Gastrocnemius medialis (tissue), 4 donors: ENCODE measurements at regions not wholly inside any gene's neighbourhood (a gene's known extent, or its start where the extent isn't known, plus 50 kb on each side); places are given as distances from the start of the nearest gene placed in this dataset.

Source experiments
- ATAC-seq, 2 donors: fragments of 150-250 bp; one replicate each; pipeline ENCODE4 v1.9.1; 2016
- DNase-seq, 2 donors: peaks; one replicate each; pipeline ENCODE4 v3.0.0-alpha.2; 2019
- H3K27ac ChIP-seq, 4 donors: fragments of 200-600 bp; sonication (generic); 1 replicate in 1 of 4; 2 replicates in 3 of 4; pipeline ENCODE4 v1.5.1; 2016 to 2018; ENCODE audit warnings: mild to moderate bottlenecking in 2 of 4, moderate library complexity in 1 of 4
- H3K27me3 ChIP-seq, 3 donors: fragments of 200-600 bp; sonication (generic) in 2 of 3; 1 replicate in 1 of 3; 2 replicates in 2 of 3; pipeline versions ENCODE4 v1.5.1 to v1.6.0; 2016 to 2019; ENCODE audit warnings: mild to moderate bottlenecking in 1 of 3, moderate library complexity in 1 of 3
- H3K36me3 ChIP-seq, 2 donors: fragments of 200-600 bp; sonication (generic) in 1 of 2; one replicate each; pipeline ENCODE4 v1.5.1; 2017 to 2018
- H3K4me1 ChIP-seq, 2 donors: fragments of 200-600 bp; sonication (generic) in 1 of 2; one replicate each; pipeline ENCODE4 v1.5.1; 2016 to 2017; ENCODE audit warnings: mild to moderate bottlenecking in 2 of 2
- H3K4me3 ChIP-seq, 4 donors: fragments of 200-600 bp; sonication (generic) in 3 of 4; 1 replicate in 1 of 4; 2 replicates in 3 of 4; pipeline ENCODE4 v1.5.1; 2016 to 2019; ENCODE audit warnings: mild to moderate bottlenecking in 2 of 4
- H3K9me3 ChIP-seq, 3 donors: fragments of 200-600 bp; sonication (generic) in 2 of 3; 1 replicate in 1 of 3; 2 replicates in 2 of 3; pipeline ENCODE4 v1.5.1; 2016 to 2019
- POLR2A ChIP-seq, 2 donors: fragments of 450-650 bp; IDR thresholded peaks; one replicate each; pipeline ENCODE4 v1.6.1; 2017; ENCODE audit warnings: antibody characterized with exemption in 2 of 2, mild to moderate bottlenecking in 2 of 2, moderate library complexity in 2 of 2
- in situ Hi-C, 4 donors: fragments of 200-750 bp; cut with MboI; loops; one replicate each; pipeline versions ENCODE4 v1.15.0 to v1.8.0; 2017; ENCODE audit warnings: low sequenced_read_pairs in 4 of 4
- intact Hi-C: fragments of 100-400 bp; cut with DNase I; formaldehyde crosslinking; loops from one replicate; pipeline ENCODE4 v1.15.1; 2023; ENCODE audit warnings: low total_unique reads
- TF ChIP-seq, protein P1 (sequence below), 5 experiments: fragments of 450-650 bp in 3 of 5; fragments of 200-600 bp in 2 of 5; sonication (generic) in 2 of 5; IDR thresholded peaks in 4 of 5; conservative IDR thresholded peaks in 1 of 5; 1 replicate in 4 of 5; 2 replicates in 1 of 5; pipeline ENCODE4 v1.5.1; 2016 to 2019; ENCODE audit warnings: antibody characterized with exemption in 5 of 5, mild to moderate bottlenecking in 3 of 5, moderate library complexity in 3 of 5

DNA sequence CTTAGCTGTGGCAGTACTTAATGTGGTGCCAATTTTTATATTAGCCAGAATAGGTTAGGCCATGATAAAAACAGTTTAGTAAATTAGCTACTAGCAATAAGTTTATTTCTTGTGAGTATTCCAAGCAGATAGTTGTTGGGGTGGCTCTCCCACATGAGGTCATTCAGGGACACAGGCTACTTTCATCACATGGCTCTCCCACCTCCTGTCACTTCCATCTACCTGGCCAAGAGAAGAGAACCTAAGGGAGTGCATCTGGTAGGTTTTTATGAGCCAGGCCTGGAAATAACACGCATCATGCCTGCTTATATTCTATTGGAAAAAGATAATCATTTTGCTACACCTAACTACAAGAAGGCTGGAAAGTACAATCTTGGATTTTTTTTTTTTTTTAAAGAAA lies 161.4 kb upstream of the CCNH start:
- H3K4me1 ChIP-seq, result no peaks in the 10 kb centered on the region
- no peak overlapping the region for H3K27ac ChIP-seq
- no peaks in the 10 kb centered on the region for H3K9me3 ChIP-seq
- no peaks in the 10 kb centered on the region for H3K27me3 ChIP-seq
- TF ChIP-seq, protein P1, sequence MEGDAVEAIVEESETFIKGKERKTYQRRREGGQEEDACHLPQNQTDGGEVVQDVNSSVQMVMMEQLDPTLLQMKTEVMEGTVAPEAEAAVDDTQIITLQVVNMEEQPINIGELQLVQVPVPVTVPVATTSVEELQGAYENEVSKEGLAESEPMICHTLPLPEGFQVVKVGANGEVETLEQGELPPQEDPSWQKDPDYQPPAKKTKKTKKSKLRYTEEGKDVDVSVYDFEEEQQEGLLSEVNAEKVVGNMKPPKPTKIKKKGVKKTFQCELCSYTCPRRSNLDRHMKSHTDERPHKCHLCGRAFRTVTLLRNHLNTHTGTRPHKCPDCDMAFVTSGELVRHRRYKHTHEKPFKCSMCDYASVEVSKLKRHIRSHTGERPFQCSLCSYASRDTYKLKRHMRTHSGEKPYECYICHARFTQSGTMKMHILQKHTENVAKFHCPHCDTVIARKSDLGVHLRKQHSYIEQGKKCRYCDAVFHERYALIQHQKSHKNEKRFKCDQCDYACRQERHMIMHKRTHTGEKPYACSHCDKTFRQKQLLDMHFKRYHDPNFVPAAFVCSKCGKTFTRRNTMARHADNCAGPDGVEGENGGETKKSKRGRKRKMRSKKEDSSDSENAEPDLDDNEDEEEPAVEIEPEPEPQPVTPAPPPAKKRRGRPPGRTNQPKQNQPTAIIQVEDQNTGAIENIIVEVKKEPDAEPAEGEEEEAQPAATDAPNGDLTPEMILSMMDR (IDR thresholded peaks at IDR 0.05 in 4 of 5, conservative IDR thresholded peaks at IDR 0.05 in 1 of 5), result no peak
- no peak for TF ChIP-seq POLR2A (IDR thresholded peaks at IDR 0.05)
- DNase-seq (no peak), ATAC-seq (no peak)
- H3K36me3 ChIP-seq, result no peaks in the 10 kb centered on the region
- intact Hi-C loops (no loop called here), in situ Hi-C loops (no loop called here)
- H3K4me3 ChIP-seq, result no peak overlapping the region

DNA sequence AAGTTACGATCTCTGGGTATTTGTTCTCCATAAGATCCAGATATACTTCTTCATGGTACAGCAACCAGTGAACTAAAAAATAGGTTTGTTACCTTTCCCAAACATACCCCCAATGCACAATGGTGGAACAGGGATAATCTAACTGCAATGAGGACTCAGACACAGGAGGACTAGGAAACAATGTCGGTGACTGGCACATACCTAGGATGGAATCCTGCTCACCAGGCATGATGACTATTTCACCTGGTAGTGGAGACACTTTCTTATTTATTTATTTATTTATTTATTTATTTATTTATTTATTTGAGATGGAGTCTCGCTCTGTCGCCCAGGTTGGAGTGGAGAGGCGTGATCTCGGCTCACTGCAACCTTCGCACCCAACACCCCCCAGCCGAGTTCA lies 159.9 kb upstream of the CCNH start:
- Histone ChIP-seq H3K9me3 (no peaks in the 10 kb centered on the region), H3K36me3 (no peaks in the 10 kb centered on the region), H3K4me1 (no peaks in the 10 kb centered on the region), H3K4me3 (no peak overlapping the region), H3K27ac (no peak overlapping the region), H3K27me3 (no peaks in the 10 kb centered on the region)
- in situ Hi-C loops, result no loop called here
- intact Hi-C loops, result no loop called here
- DNase-seq, result no peak
- TF ChIP-seq, protein P1 (IDR thresholded peaks at IDR 0.05 in 4 of 5, conservative IDR thresholded peaks at IDR 0.05 in 1 of 5), result no peak
- TF ChIP-seq POLR2A (IDR thresholded peaks at IDR 0.05), result no peak
- no peak for ATAC-seq

DNA sequence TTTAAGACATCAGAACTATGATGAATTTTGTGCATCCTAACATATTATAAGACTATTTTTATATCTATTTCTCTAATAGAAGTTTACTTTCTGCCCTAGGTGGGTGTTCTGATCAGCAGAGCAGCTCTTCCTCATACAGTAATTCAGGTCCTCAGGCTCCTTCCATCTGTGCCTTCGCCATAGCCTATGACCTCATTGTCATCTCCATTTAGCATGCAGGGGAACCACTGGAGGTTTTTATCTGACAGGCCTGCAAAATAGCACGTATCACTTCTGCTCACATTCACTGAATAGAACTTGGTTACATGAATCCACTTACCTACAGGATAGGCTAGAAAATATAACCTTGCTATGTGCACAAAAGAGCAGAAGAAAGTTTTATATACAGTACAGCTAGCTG lies 159.4 kb upstream of the CCNH start:
- in situ Hi-C loops (no loop called here), intact Hi-C loops (no loop called here)
- Histone ChIP-seq H3K4me3 (no peak overlapping the region), H3K9me3 (no peaks in the 10 kb centered on the region), H3K4me1 (no peaks in the 10 kb centered on the region), H3K27me3 (no peaks in the 10 kb centered on the region), H3K36me3 (no peaks in the 10 kb centered on the region), H3K27ac (no peak overlapping the region)
- DNase-seq (no peak), ATAC-seq (no peak)
- TF ChIP-seq, protein P1 (IDR thresholded peaks at IDR 0.05 in 4 of 5, conservative IDR thresholded peaks at IDR 0.05 in 1 of 5), result no peak
- no peak for TF ChIP-seq POLR2A (IDR thresholded peaks at IDR 0.05)

DNA sequence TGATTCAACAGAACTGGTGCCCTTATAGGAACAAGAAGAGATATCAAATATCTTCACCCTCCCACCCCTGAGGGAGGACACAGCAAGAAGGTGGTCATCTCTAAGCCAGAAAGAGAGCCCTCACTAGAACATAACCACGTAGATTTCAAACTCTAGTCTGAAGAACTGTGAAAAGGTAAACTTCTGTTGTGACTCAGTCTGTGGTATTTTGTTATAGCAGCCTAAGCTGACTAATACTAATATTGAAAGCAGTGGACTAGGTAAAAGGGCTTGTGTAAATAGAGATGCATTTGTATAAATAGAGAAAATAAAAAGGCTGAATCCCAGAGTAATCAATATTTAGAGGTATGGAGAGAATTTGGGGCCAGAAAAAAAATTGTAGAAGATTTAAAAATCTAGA lies 157.6 kb upstream of the CCNH start:
- ATAC-seq (no peak), DNase-seq (no peak)
- Histone ChIP-seq H3K27me3 (no peaks in the 10 kb centered on the region), H3K4me1 (no peaks in the 10 kb centered on the region), H3K36me3 (no peaks in the 10 kb centered on the region), H3K4me3 (no peak overlapping the region), H3K27ac (no peak overlapping the region), H3K9me3 (no peaks in the 10 kb centered on the region)
- no peak for TF ChIP-seq POLR2A (IDR thresholded peaks at IDR 0.05)
- in situ Hi-C loops (no loop called here), intact Hi-C loops (no loop called here)

DNA sequence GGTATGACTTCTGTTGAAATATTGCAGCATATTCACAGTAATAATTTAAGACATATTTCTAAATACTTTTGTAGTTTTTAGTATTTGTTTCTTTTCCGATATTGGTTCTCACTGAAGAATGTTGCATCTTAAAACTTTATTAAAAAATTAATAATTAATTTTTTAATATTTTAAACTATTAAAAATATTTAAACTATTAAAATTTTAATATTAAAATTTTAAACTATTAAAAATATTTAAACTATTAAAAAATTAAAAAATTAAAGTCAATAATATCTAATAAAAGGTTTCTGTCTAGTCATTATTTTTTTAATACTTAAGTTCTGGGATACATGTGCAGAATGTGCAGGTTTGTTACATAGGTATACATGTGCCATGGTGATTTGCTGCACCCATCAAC lies 149.3 kb upstream of the CCNH start:
- ATAC-seq (no peak), DNase-seq (no peak)
- H3K9me3 ChIP-seq, result no peaks in the 10 kb centered on the region
- no peaks in the 10 kb centered on the region for H3K4me1 ChIP-seq
- H3K36me3 ChIP-seq, result no peaks in the 10 kb centered on the region
- H3K27me3 ChIP-seq, result no peaks in the 10 kb centered on the region
- in situ Hi-C loops, result no loop called here
- H3K27ac ChIP-seq, result no peak overlapping the region
- H3K4me3 ChIP-seq, result no peak overlapping the region
- intact Hi-C loops, result no loop called here
- TF ChIP-seq POLR2A (IDR thresholded peaks at IDR 0.05), result no peak
- TF ChIP-seq, protein P1 (IDR thresholded peaks at IDR 0.05 in 4 of 5, conservative IDR thresholded peaks at IDR 0.05 in 1 of 5), result no peak
